ENCODE measurements at regions not wholly inside any gene's neighbourhood (a gene's known extent, or its start where the extent isn't known, plus 50 kb on each side); places are given as distances from the start of the nearest gene placed in this dataset.

GRCh38 chr15:31258260-31258659 lies 68.4 kb upstream of the KLF13 start:
- H3K27me3 ChIP-seq: no peaks in the 10 kb centered on the region
- H3K36me3 ChIP-seq: no peaks in the 10 kb centered on the region
- no peak overlapping the region for H3K27ac ChIP-seq (replicated peaks in 1 of 4)
- intact Hi-C loops (cut with DNase I): loop anchor here (5.0 kb wide), 1 partner anchor 56 kb away; no protein-coding TSS in a partner anchor
- WGBS: 90% methylated on average over 2 of the region's 2 CpGs
- no peaks in the 10 kb centered on the region for H3K4me1 ChIP-seq
- no peak overlapping the region for H3K4me3 ChIP-seq
- no peak for DNase-seq (ENCODE audit: extremely low spot score)
- TF ChIP-seq POLR2AphosphoS5 (IDR thresholded peaks at IDR 0.05): no peak
- no peak for TF ChIP-seq POLR2A (IDR thresholded peaks at IDR 0.05; ENCODE audit: low read depth)
- TF ChIP-seq CTCF (IDR thresholded peaks at IDR 0.05): no peak
- TF ChIP-seq EP300 (IDR thresholded peaks at IDR 0.05): no peak
- no peaks in the 10 kb centered on the region for H3K9me3 ChIP-seq

GRCh38 chr15:31259562-31260252 lies 66.9 kb upstream of the KLF13 start:
- Histone ChIP-seq H3K4me3 (no peak overlapping the region), H3K9me3 (no peaks in the 10 kb centered on the region), H3K36me3 (no peaks in the 10 kb centered on the region), H3K4me1 (peaks cover 10 to 13% (median 12%) of the 10 kb centered on the region in 4 donors), H3K27me3 (no peaks in the 10 kb centered on the region), H3K27ac (replicated peaks in 1 of 4) (no peak overlapping the region)
- no peak for DNase-seq (ENCODE audit: extremely low spot score)
- intact Hi-C loops (cut with DNase I): loop anchor here (5.0 kb wide), 1 partner anchor 57 kb away; no protein-coding TSS in a partner anchor
- TF ChIP-seq POLR2A (IDR thresholded peaks at IDR 0.05; ENCODE audit: low read depth) (no peak), CTCF (IDR thresholded peaks at IDR 0.05) (no peak), POLR2AphosphoS5 (IDR thresholded peaks at IDR 0.05) (no peak), EP300 (IDR thresholded peaks at IDR 0.05) (no peak)
- 90% methylated on average over 1 of the region's 1 CpG for WGBS

GRCh38 chr15:31260646-31261265 lies 65.9 kb upstream of the KLF13 start:
- H3K27ac ChIP-seq (replicated peaks in 1 of 4): no peak overlapping the region
- peaks cover 11 to 24% (median 18%) of the 10 kb centered on the region in 4 donors for H3K4me1 ChIP-seq
- 95% methylated on average over 11 of the region's 11 CpGs for WGBS
- intact Hi-C loops (cut with DNase I): no loop called here
- no peak for TF ChIP-seq POLR2A (IDR thresholded peaks at IDR 0.05; ENCODE audit: low read depth)
- no peak for TF ChIP-seq POLR2AphosphoS5 (IDR thresholded peaks at IDR 0.05)
- no peak for TF ChIP-seq CTCF (IDR thresholded peaks at IDR 0.05)
- no peak for TF ChIP-seq EP300 (IDR thresholded peaks at IDR 0.05)
- no peak overlapping the region for H3K4me3 ChIP-seq
- no peaks in the 10 kb centered on the region for H3K27me3 ChIP-seq
- no peak for DNase-seq (ENCODE audit: extremely low spot score)
- no peaks in the 10 kb centered on the region for H3K9me3 ChIP-seq
- no peaks in the 10 kb centered on the region for H3K36me3 ChIP-seq

GRCh38 chr15:31261266-31262142 lies 65.1 kb upstream of the KLF13 start:
- peaks cover 11 to 26% (median 20%) of the 10 kb centered on the region in 4 donors for H3K4me1 ChIP-seq
- no peak for DNase-seq (ENCODE audit: extremely low spot score)
- H3K27ac ChIP-seq (replicated peaks in 1 of 4): no peak overlapping the region
- H3K27me3 ChIP-seq: no peaks in the 10 kb centered on the region
- intact Hi-C loops (cut with DNase I): no loop called here
- TF ChIP-seq POLR2A (IDR thresholded peaks at IDR 0.05; ENCODE audit: low read depth) (no peak), POLR2AphosphoS5 (IDR thresholded peaks at IDR 0.05) (no peak), EP300 (IDR thresholded peaks at IDR 0.05) (no peak), CTCF (IDR thresholded peaks at IDR 0.05) (no peak)
- no peak overlapping the region for H3K4me3 ChIP-seq
- H3K9me3 ChIP-seq: no peaks in the 10 kb centered on the region
- 90% methylated on average over 8 of the region's 12 CpGs for WGBS
- H3K36me3 ChIP-seq: no peaks in the 10 kb centered on the region
